Hepatocyte (in vitro differentiated cells): ENCODE measurements at regions not wholly inside any gene's neighbourhood (a gene's known extent, or its start where the extent isn't known, plus 50 kb on each side); places are given as distances from the start of the nearest gene placed in this dataset.

Source experiments
- DNase-seq: peaks from one replicate; pipeline ENCODE4 v3.0.0-alpha.2; 2016; ENCODE audit warnings: low spot score
- H2AFZ ChIP-seq: fragments of 200-600 bp; sonication (generic); 2 replicates; pipeline ENCODE4 v1.6.0; 2016; ENCODE audit warnings: antibody characterized with exemption, mild to moderate bottlenecking
- H3K27ac ChIP-seq: fragments of 200-600 bp; sonication (generic); 2 replicates; pipeline ENCODE4 v1.5.1; 2016; ENCODE audit warnings: mild to moderate bottlenecking
- H3K27me3 ChIP-seq: fragments of 200-600 bp; sonication (generic); 2 replicates; pipeline ENCODE4 v1.6.1; 2016
- H3K36me3 ChIP-seq: fragments of 200-600 bp; sonication (generic); replicated peaks from 2 replicates; pipeline ENCODE4 v1.5.1; 2016; ENCODE audit warnings: low read depth; ENCODE audit not compliant: insufficient read depth
- H3K4me1 ChIP-seq: fragments of 200-600 bp; sonication (generic); 2 replicates; pipeline ENCODE4 v1.5.1; 2016; ENCODE audit warnings: mild to moderate bottlenecking, moderate library complexity; ENCODE audit not compliant: insufficient read depth
- H3K4me2 ChIP-seq: fragments of 200-600 bp; sonication (generic); 2 replicates; pipeline ENCODE4 v1.6.0; 2016
- H3K4me3 ChIP-seq: fragments of 200-600 bp; sonication (generic); 2 replicates; pipeline ENCODE4 v1.5.1; 2016; ENCODE audit warnings: mild to moderate bottlenecking
- H3K79me2 ChIP-seq: fragments of 200-600 bp; sonication (generic); 2 replicates; pipeline ENCODE4 v1.6.0; 2017; ENCODE audit warnings: mild to moderate bottlenecking
- H3K9me2 ChIP-seq: fragments of 200-600 bp; sonication (generic); replicated peaks from 2 replicates; pipeline ENCODE4 v1.6.0; 2017; ENCODE audit warnings: mild to moderate bottlenecking; ENCODE audit not compliant: insufficient read depth
- H3K9me3 ChIP-seq: fragments of 200-600 bp; sonication (generic); 2 replicates; pipeline ENCODE4 v1.5.1; 2016; ENCODE audit warnings: low read depth, mild to moderate bottlenecking
- H4K20me1 ChIP-seq: fragments of 200-600 bp; sonication (generic); 2 replicates; pipeline ENCODE4 v1.6.0; 2016; ENCODE audit warnings: mild to moderate bottlenecking; ENCODE audit not compliant: insufficient read depth, poor library complexity, severe bottlenecking
- CTCF ChIP-seq: fragments of 200-600 bp; sonication (generic); IDR thresholded peaks from 2 replicates; pipeline ENCODE4 v1.5.1; 2016; ENCODE audit warnings: antibody characterized with exemption, mild to moderate bottlenecking; ENCODE audit not compliant: poor library complexity
- EZH2 ChIP-seq: fragments of 200-600 bp; sonication (generic); IDR thresholded peaks from 2 replicates; pipeline ENCODE4 v1.6.1; 2016; ENCODE audit warnings: antibody characterized with exemption, mild to moderate bottlenecking, borderline replicate concordance
- EZH2phosphoT487 ChIP-seq: fragments of 200-600 bp; sonication (generic); IDR thresholded peaks from one replicate; pipeline ENCODE4 v1.6.1; 2018; ENCODE audit warnings: antibody characterized with exemption, mild to moderate bottlenecking, low read depth, moderate library complexity; ENCODE audit not compliant: unreplicated experiment, severe bottlenecking
- WGBS: methylation state at CpG from one replicate; pipeline ENCODE4 v1.1.6; 2016; ENCODE audit warnings: low lambda C conversion rate; ENCODE audit errors: missing lambda C conversion rate; 5-methylcytosine and 5-hydroxymethylcytosine counted together

- DNase-seq = no peak
- no peak for TF ChIP-seq CTCF
- Histone ChIP-seq H4K20me1 (no peaks in the 10 kb centered on the region), H3K36me3 (no peaks in the 10 kb centered on the region), H3K27me3 (peaks cover 6% of the 10 kb centered on the region), H3K4me2 (no peak overlapping the region), H2AFZ (no peak overlapping the region), H3K4me1 (no peaks in the 10 kb centered on the region), H3K4me3 (no peak overlapping the region), H3K9me3 (no peaks in the 10 kb centered on the region), H3K79me2 (no peaks in the 10 kb centered on the region), H3K9me2 (no peaks in the 10 kb centered on the region), H3K27ac (no peak overlapping the region)
- 84% methylated on average over 2 of the region's 2 CpGs for WGBS
These were observed 1413.3 kb downstream of the TBC1D22A start for GRCh38 chr22:48175721-48176120.

GRCh38 chr22:48173773-48174160 is 1411.3 kb downstream of the TBC1D22A start:
- 76% methylated on average over 7 of the region's 7 CpGs for WGBS

GRCh38 chr22:48173061-48173772 is 1410.8 kb downstream of the TBC1D22A start:
- H2AFZ ChIP-seq = no peak overlapping the region
- peaks cover 6% of the 10 kb centered on the region for H3K27me3 ChIP-seq
- H3K4me1 ChIP-seq = no peaks in the 10 kb centered on the region
- 90% methylated on average over 19 of the region's 19 CpGs for WGBS
- H3K79me2 ChIP-seq = no peaks in the 10 kb centered on the region
- no peaks in the 10 kb centered on the region for H3K36me3 ChIP-seq
- no peak overlapping the region for H3K4me3 ChIP-seq
- DNase-seq = no peak
- H3K4me2 ChIP-seq = no peak overlapping the region
- no peak overlapping the region for H3K27ac ChIP-seq
- H4K20me1 ChIP-seq = no peaks in the 10 kb centered on the region
- no peak for TF ChIP-seq EZH2phosphoT487
- no peak for TF ChIP-seq CTCF
- TF ChIP-seq EZH2 = no peak
- H3K9me2 ChIP-seq = no peaks in the 10 kb centered on the region
- H3K9me3 ChIP-seq = no peaks in the 10 kb centered on the region

More at GRCh38 chr22:48173773-48174160, 1411.3 kb downstream of the TBC1D22A start:
- no peak overlapping the region for H2AFZ ChIP-seq
- no peak for DNase-seq
- H3K27ac ChIP-seq = no peak overlapping the region
- H3K9me2 ChIP-seq = no peaks in the 10 kb centered on the region
- TF ChIP-seq EZH2phosphoT487 (no peak), EZH2 (no peak)
- H3K36me3 ChIP-seq = no peaks in the 10 kb centered on the region
- H3K4me1 ChIP-seq = no peaks in the 10 kb centered on the region
- H3K27me3 ChIP-seq = peaks cover 6% of the 10 kb centered on the region
- no peaks in the 10 kb centered on the region for H3K79me2 ChIP-seq
- H3K4me2 ChIP-seq = no peak overlapping the region
- H3K9me3 ChIP-seq = no peaks in the 10 kb centered on the region
- no peak overlapping the region for H3K4me3 ChIP-seq
- no peaks in the 10 kb centered on the region for H4K20me1 ChIP-seq

GRCh38 chr22:48171271-48171691 is 1408.8 kb downstream of the TBC1D22A start:
- Histone ChIP-seq H4K20me1 (no peaks in the 10 kb centered on the region), H3K27ac (no peak overlapping the region), H3K27me3 (peaks cover 6% of the 10 kb centered on the region), H3K4me3 (no peak overlapping the region), H3K4me1 (no peaks in the 10 kb centered on the region), H3K79me2 (no peaks in the 10 kb centered on the region), H3K9me2 (no peaks in the 10 kb centered on the region), H2AFZ (no peak overlapping the region), H3K36me3 (no peaks in the 10 kb centered on the region), H3K4me2 (no peak overlapping the region), H3K9me3 (no peaks in the 10 kb centered on the region)
- 66% methylated on average over 7 of the region's 7 CpGs for WGBS
- DNase-seq = no peak
- no peak for TF ChIP-seq CTCF
- no peak for TF ChIP-seq EZH2
- no peak for TF ChIP-seq EZH2phosphoT487
